HG03342 (cell line): ENCODE measurements at regions not wholly inside any gene's neighbourhood (a gene's known extent, or its start where the extent isn't known, plus 50 kb on each side); places are given as distances from the start of the nearest gene placed in this dataset.
A peak's percentile ranks its signal among the peaks of the same experiment; 100 is the strongest.

ENCODE experiments used
- ATAC-seq: cut with Tn5 transposase; IDR thresholded peaks from one replicate; pipeline ENCODE4 v1.9.1; 2021; ENCODE audit warnings: mild to moderate bottlenecking, moderate library complexity; ENCODE audit not compliant: unreplicated experiment

DNA sequence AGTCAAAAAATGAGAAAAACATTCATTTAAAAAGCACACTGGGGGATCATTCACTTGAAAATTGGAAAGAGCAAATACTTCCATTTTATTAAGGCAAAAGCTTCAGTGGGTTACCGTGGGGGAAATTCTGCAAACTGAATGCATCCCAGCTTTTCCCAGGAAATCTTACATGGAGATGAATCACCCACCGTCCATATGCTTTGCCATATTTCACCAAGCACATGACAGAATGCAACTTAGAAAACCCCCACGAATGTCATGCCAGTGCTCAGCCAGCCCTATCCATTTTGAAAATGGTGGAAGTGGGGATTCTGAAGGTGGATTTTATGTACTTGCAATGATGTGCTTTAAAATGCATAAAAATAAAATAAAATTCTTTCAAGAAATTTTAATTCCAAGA is 485.5 kb upstream of the ID2 start:
- ATAC-seq: no peak

DNA sequence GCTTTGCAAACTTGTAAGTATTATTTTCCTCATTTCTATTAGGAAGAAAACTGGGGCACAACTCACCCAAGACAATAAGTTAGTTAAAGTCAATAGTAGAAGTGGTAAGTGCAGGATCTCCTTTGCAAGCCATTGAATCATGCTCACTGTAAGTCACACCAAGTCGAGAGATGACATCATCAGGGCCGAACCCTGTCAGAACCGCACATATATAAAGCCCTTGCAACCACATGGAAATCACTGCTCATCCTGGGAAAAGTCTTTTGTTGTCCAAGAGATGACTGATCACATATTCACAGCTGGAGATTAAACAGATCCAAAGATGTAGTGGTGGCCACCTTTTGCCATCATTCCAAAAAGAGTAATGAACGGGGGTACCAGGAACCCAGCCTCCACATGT is 484.8 kb upstream of the ID2 start:
- no peak for ATAC-seq

DNA sequence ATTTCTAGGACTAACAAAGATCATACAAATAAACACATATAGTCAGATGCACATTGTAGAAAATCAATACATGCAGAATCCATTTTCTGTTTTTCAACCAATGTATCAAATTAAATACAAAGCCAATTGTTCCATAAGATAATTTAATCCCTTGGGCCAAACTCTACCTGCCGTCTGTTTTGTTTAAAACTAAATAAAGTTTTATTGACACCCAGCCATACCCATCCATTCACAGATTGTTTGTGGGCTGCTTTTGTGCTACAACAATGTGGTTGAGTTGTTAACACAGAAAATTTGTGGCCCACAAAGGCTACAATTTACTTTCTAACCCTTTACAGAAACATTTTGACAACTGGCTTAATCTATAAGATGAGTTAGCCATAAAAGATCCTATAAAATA is 484.0 kb upstream of the ID2 start:
- ATAC-seq: no peak

DNA sequence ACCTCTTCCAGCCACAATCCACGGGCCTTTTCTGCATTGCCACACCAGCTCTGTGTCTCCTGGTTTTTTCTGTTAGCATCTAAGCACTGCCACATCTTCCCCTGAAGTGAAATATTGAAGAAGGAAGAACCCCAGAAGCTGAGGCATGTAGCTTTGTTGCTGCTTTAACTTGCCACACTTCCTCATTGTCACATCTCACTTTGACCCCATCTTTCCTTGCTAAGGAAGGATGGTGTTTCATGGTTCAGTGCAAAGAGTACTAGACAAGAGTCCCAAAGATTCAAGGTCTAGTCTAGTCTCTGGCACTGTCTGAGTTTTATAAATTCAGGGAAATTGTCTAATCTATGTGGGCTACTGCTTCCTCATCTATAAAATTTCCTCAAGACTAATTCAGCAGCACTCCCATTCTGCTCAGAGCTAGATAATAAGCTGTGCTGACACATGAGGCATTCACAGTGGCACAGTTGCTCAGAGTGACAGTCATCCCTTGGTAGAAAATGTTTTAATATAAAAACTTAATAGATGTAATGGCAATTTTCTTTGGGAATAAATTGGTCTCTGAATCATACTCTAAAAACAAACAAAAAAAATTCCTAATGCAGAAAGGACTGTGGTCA is 483.0 kb upstream of the ID2 start:
- ATAC-seq: no peak

DNA sequence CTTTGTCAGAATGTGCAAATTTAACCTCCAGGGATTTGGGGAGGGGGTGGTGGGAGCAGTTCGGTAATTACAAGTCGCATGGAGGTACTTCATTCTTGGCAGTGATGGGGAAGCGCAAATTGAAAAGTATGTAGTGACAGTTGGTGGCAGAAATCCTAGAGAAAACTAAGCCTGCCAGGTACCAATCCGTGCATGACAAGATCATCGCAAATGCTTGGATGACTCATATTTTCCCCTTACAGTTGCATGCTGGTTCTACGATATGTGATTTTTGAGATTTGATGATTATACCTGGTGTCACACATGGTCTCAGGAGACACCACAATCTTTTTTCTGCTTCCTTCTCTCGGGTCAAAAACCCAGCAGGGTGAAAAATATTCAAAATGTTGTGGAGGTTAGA is 479.7 kb upstream of the ID2 start:
- ATAC-seq: peak; percentile 84

DNA sequence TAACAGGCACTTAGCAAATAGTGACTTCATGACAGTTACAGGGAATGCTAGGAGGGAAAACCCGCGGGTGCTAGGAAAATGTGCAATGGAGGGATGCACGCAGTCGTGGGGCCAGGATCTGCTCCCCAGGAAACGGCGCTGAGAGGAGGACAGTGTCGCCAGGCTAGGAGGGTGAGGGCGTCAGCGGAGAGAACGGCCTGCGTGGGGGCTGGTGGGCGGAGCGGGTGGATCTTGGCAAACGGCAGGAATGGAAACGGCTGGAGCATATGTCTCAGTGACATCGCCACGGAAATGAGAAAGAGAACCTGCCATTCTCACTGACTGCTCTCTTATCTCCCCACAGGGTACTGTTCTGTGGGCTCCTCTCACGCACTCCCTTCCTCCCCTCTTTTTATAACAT is 478.5 kb upstream of the ID2 start:
- no peak for ATAC-seq

DNA sequence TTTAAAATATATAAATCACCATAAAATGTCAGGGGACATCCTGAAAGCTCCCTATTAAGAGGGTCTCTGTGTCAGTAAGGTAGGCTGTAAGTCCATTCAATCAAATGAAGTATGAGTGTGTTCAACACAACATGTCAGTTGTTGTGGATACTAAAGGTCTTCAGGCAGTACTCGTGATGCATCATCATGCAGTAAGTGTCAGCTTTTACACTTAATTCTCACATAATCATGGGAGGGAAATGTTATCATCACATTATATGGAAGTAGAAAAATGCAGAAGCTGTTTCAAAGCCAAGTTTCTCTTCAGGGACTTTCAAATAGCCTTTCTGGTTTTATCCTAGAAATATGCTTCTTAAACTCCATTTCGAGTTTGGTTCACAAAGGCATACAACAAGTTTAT is 477.1 kb upstream of the ID2 start:
- no peak for ATAC-seq

DNA sequence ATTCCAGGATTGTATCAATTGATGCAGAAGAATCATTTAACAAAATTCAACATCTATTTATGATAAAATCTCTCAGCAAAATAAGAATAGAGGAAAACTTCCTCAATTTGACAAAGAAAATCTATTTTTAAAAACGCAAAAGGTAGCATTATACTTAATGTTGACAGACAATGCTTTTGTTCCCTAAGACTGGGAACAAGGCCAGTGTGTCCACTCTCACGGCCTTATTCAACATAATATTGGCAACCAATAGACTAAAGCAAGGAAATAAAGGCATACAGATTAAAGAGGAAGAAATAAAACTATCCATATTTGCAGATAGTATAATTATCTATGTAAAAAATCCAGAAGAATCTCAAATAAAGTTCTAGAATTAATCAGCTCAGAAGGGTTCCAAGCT is 472.4 kb upstream of the ID2 start:
- no peak for ATAC-seq

DNA sequence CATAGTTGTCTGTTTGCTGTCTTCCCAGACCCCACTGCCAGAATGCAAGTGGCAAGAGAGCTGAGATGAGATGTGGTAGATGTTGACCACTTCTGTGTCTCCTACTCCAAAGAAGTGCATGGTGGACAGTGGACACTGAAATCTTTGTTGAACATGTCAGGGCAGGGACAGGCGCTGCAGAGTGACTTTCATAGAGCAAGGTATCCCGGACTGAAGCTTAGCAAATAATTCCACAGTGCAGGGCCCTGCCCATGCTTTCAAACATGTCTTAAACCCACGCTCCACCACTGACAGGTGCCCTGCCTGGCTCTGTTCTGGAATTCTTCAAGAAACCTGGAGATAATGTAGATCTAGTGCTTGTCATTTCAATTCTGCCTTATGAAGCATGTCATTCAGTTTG is 470.5 kb upstream of the ID2 start:
- no peak for ATAC-seq

DNA sequence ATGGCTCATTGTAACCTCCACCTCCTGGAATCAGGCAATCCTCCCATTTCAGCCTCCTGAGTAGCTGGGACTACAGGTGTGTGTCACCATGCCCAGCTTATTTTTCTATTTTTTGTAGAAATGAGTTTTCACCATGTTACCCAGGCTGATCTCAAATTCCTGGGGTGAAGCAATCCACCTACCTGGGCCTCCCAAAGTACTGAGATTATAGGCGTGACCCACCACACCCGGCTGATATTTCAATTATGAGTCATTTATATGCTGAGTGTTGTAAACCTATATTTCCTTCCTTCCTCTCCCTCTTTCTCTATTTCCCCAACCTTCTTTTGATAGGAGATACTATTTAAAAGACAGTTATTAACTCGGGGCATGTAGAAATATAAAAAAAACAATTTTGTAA is 469.6 kb upstream of the ID2 start:
- no peak for ATAC-seq

DNA sequence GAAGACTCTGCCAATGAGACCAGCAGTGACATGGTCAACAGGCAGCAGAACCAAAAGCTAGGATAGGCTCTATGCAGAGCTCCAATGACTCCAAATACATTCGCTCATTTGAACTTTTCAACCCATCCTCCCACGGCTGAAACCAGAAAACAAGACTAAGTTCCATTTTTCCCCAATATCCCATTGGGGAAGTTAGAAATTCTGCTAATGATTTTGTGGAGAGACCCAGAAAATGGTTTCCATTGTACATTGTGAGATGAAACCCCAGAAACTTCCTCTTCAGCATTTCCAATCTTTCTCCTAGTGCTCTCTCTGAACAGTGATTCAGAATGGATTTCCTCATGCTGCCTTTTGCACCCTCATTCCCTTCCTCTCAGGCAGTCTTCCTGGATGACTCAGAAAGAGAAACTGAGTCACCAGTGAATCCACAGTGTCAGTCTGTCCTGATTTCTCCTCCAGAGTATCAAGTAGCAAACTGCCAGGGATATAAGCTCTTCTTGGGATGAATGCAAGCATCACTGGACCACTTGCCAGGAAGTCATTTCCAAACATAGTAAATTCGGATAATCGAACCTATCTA is 467.7 kb upstream of the ID2 start:
- no peak for ATAC-seq

DNA sequence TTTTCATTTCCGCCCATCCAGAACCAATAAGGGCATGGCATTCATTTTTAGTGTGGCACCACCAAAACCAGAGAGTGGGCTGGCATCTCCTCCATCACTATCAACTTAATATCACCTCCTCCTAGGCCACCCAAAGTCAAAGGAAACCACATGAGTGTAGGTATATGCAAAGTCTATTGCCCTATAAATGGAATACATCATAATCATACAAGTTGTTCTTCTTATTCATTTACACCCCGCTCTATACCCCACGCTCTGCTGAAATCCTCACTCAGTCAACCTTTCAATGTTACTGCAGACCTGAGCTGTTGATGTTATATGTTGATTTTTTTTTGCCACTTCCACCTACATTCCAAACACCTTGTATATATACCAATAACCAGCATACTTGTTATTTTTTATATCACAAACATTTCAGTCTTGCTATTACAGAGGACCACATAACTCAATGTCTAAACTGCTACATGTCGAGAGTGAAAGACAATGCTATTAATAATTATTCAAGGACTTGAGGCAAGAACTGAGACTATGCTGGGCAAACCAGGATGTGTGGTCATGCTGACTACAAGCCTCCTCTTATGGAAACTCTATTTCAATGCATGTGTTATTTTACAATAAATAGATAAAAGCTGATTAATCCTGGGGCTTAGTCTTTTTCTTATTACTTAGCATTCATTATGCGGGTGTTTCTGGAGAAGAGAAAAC is 466.5 kb upstream of the ID2 start:
- ATAC-seq: peak; percentile 76

DNA sequence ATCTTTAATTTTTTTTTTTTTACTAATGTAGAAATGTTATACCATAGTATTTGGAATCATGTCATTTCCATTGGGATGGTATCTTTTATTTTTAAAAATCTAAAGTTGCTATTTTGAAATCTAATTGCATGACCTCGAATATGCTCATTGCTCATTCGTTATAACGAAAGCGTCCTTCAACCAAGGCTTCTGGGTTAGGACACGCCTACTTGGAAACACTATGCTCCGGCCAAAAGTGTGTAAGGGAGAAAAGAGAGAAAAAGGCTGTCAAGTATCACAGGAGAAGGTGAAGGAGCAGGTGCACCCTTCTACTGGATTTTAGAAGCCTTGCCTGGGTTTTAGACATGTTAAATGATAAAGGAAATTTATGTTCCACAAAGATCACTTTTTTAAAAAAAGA is 465.9 kb upstream of the ID2 start:
- no peak for ATAC-seq

DNA sequence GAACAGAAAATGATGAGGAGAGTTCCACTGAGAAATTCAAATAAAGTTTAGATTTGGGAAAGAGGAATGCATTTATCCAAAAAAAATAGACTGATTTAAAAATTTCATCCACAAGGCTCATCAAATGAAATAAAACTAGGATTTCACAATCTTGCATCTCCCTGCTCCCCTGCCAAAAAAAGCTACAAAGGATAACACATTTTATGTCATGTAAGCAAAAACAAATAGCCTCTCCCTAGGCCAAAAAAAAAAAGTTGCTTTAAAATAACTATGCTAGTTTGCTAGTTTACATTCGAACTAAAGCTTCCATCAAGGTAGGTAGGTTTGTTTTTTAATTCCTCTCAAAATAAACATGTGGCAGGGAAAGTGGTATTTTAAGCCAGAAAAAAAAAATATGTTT is 465.5 kb upstream of the ID2 start:
- ATAC-seq: no peak

DNA sequence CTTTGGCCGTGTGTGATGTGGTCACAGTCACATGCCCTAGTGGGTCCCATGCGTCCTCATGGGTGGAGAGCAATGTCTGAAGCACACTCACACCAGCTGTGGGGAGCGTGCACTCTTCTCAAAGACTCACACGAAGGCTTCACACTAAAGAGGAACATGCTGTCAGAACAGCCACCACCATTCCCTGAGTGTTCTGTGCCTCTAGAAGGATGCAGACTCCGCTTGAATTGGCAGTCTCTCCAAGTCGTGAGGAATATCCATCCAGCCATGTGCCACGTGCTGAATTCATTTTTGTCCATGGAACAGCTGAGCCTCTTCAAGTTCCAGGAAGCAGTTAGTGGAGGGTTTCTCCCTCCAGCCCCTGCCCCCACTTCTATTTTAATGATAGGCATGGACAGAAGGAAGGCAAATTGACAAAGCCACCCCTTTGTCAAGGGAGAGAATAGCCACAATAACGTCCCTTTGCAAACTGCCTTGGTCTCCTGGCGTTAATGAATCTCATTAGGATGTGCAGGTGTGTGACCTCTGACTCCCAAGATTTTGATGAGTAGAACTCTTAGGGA is 464.3 kb upstream of the ID2 start:
- no peak for ATAC-seq

DNA sequence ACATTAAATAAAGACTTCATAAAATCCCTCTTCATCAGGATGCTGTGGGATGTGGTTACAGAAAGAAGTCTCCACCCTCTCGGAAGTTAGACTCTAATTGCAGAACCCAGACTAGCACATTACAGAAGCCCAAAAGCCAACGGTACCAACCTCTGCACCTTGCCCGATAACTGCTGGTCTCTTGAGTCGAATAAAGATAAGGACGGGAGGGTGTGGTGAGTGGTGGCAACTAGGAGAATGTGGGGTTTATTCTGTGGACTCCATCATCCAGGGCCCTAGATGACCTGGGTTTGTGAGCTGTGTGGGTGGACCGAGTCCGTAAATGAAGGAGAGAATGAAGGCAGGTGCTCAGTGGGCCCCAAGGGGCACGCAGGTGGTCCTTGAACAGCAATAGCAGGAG is 462.8 kb upstream of the ID2 start:
- no peak for ATAC-seq

DNA sequence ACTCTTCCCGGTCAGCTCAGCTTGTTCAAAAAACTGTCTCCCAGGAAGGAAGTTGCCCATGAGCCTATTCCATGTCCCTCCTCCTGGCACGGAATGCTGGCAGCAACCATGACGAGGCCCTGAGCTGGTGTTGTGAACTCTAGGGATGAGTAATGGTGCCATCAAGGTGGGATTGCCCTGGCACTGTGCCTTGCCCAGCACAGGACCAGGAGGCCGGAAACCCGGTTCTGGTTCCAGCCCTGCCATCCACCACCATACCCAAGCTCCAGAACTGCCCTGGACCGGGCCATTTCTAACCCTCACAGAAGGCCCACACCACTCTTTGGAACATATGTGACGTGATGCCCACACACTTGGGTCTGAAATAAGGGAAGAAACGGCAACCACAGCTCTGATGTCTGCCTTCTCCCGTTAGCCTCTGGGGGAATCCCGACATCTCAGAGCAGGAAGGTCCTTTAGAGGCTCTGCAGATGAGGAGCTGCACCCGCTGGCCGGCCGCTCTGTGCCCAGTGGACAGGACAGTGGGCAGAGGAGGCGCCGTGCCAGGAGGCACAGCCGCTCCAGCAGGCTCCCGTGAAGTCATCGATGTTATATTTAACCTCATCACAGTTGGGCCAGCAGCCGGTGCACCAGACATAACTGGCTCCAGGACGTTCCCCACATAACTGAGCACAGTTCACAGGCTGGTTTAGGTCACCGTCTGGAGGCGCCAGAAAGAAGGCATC is 462.1 kb upstream of the ID2 start:
- no peak for ATAC-seq

DNA sequence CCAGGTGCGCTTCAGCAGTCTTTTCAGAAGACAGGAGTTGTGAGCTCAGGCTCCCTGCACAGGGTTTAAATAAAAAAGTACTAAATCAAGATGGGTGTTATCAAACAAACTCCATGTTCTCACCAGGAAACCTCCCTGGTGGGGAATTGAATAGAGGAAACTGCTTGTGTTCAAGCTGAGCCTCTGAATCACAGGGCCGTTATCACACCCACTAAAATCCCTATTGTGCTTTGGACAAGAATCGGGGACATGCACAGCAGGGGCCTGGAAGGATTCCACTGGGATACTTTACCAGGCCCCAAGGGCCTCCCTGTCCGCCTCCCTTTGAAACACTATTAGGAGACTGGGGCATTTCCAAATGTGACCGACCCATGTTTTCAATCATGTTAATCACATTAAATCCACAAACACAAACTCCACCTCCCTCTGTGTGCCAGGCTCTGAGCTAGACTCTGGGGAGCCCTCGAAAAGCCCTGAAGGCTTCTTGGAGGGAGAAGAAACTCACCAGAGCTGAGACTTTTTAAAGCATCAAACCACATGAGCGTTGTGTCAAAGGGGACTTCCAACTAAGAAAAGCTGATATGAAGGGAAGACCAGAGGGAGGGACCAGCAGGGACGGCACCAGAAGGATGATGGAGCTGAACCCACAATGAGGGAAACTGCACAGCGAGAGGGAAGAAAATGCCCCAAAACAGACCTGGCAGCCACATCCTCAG is 458.7 kb upstream of the ID2 start:
- ATAC-seq: no peak

DNA sequence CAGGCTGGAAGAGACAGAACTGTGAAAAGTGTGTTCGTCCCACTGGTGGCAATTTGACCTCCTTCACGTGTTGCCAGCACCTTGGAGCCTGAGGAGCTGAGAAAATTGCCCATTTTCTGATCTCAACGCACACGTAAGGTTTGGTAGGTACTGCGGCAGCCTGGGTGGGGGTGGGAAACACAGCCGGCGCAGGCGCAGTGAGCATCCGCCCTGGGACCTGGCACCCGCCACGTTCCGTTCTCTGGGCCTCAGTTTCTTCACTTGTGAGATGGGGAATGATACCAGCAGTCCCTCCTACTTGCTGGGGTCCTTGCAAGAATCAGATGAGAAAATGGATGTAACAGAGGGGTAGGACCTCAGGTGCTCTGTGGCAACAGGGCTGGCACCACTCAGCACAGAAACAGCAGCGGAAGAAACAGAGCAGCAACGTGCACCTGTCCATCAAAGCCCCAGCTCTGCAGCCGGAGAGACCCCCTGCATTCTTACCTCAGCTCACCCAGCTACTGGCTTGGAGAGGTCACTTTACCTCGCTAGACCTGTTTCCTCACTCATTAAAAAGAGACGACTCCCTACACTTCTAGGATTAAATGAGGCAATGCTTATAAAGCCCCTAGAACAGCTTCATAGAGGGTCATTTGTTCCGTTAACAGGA is 458.0 kb upstream of the ID2 start:
- ATAC-seq: no peak

DNA sequence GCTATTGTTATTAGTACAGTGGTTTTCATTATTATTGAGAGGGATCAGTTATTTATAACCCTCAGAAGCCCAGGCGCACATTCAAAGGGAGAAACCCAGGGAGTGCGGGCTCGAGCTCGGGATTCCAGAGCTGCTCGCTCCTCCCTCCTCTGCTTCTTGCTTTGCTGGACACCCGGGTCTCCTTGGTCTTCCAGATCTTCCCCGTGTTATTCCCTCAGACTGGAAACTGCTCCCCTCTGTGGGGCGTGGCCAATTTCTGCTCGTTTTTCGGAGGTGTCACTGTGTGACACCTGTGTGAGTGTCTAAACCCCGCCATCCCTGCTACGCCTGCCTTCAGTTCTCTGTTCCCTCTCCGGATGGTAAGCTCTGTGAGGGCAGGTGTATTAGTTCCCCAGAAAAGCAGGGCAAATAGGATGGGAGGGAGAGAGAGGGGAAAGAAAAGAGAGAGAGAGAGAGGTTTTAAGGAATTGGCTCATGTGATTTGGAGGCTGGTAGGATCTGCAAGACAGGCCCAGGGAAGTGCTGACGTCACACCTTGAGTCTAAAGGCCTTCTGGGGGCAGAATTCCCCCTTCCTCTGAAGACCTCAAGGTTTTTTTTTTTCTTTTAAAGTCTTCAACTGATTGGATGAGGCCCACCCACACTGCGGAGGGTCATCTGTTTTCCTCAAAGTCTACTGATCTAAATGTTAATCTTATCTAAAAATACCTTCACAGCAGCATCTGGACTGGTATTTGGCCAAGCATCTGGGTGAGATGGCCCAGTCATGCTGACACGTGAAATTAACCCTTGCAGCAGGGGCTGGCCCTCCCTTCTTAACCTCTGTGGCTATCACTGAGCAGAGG is 457.3 kb upstream of the ID2 start:
- no peak for ATAC-seq
